Hepatocyte (in vitro differentiated cells): ENCODE measurements at regions not wholly inside any gene's neighbourhood (a gene's known extent, or its start where the extent isn't known, plus 50 kb on each side); places are given as distances from the start of the nearest gene placed in this dataset.
"Not testable (repeated sequence)": the region's sequence is repeated elsewhere in the genome, so short reads cannot be mapped to it uniquely, and the experiment has no call there.

ENCODE experiments used
- CTCF ChIP-seq: fragments of 200-600 bp; sonication (generic); IDR thresholded peaks from 2 replicates; pipeline ENCODE4 v1.5.1; 2016; ENCODE audit warnings: antibody characterized with exemption, mild to moderate bottlenecking; ENCODE audit not compliant: poor library complexity
- EZH2phosphoT487 ChIP-seq: fragments of 200-600 bp; sonication (generic); IDR thresholded peaks from one replicate; pipeline ENCODE4 v1.6.1; 2018; ENCODE audit warnings: antibody characterized with exemption, mild to moderate bottlenecking, low read depth, moderate library complexity; ENCODE audit not compliant: unreplicated experiment, severe bottlenecking

GRCh38 chr1:198404632-198405031, 135.8 kb downstream of the ATP6V1G3 start:
- not testable (repeated sequence) for TF ChIP-seq CTCF, EZH2phosphoT487
